Brain pericyte (primary cell): ENCODE measurements at regions not wholly inside any gene's neighbourhood (a gene's known extent, or its start where the extent isn't known, plus 50 kb on each side); places are given as distances from the start of the nearest gene placed in this dataset.
"Not testable (repeated sequence)": the region's sequence is repeated elsewhere in the genome, so short reads cannot be mapped to it uniquely, and the experiment has no call there.

Experiments
- DNase-seq: peaks from one replicate; pipeline ENCODE4 v3.0.0-alpha.2; 2012; ENCODE audit warnings: low read depth, low spot score

- no peak for DNase-seq
These were observed 155.9 kb upstream of the LPP start for GRCh38 chr3:187997946-187998561.

GRCh38 chr3:187998611-187999010 is 155.3 kb upstream of the LPP start:
- no peak for DNase-seq

GRCh38 chr3:187999821-188000220 is 154.1 kb upstream of the LPP start:
- no peak for DNase-seq

GRCh38 chr3:188000361-188000861 is 153.5 kb upstream of the LPP start:
- DNase-seq = no peak

GRCh38 chr3:188001093-188001492 is 152.9 kb upstream of the LPP start:
- DNase-seq = peak; percentile 26

- DNase-seq = no peak
These were observed 152.0 kb upstream of the LPP start for GRCh38 chr3:188001926-188002325.

GRCh38 chr3:188002626-188003138 is 151.3 kb upstream of the LPP start:
- DNase-seq = no peak

GRCh38 chr3:188003188-188004171 is 150.5 kb upstream of the LPP start:
- no peak for DNase-seq

GRCh38 chr3:188006726-188007393 is 147.1 kb upstream of the LPP start:
- no peak for DNase-seq

GRCh38 chr3:188007897-188008296 is 146.1 kb upstream of the LPP start:
- DNase-seq = no peak

GRCh38 chr3:188008582-188009213 is 145.3 kb upstream of the LPP start:
- DNase-seq = no peak

- DNase-seq = no peak
These were observed 143.5 kb upstream of the LPP start for GRCh38 chr3:188010478-188010877.

GRCh38 chr3:188019727-188020126 is 134.2 kb upstream of the LPP start:
- no peak for DNase-seq

GRCh38 chr3:188021041-188021440 is 132.9 kb upstream of the LPP start:
- no peak for DNase-seq

- no peak for DNase-seq
These were observed 132.4 kb upstream of the LPP start for GRCh38 chr3:188021502-188022040.

- not testable (repeated sequence) for DNase-seq
These were observed 131.1 kb upstream of the LPP start for GRCh38 chr3:188022902-188023301.

- DNase-seq = no peak
These were observed 128.4 kb upstream of the LPP start for GRCh38 chr3:188025555-188025954.

- DNase-seq = no peak
These were observed 127.6 kb upstream of the LPP start for GRCh38 chr3:188026191-188026968.

GRCh38 chr3:188031121-188031520 is 122.8 kb upstream of the LPP start:
- no peak for DNase-seq

GRCh38 chr3:188034989-188035388 is 119.0 kb upstream of the LPP start:
- no peak for DNase-seq
